ENCODE measurements at regions not wholly inside any gene's neighbourhood (a gene's known extent, or its start where the extent isn't known, plus 50 kb on each side); places are given as distances from the start of the nearest gene placed in this dataset.
"Not testable (repeated sequence)": the region's sequence is repeated elsewhere in the genome, so short reads cannot be mapped to it uniquely, and the experiment has no call there.

- Mint-ChIP-seq H3K9me3 (no peaks in the 10 kb centered on the region), H3K27me3 (ENCODE audit: insufficient read depth) (no peaks in the 10 kb centered on the region), H3K4me3 (no peak overlapping the region), H3K27ac (no peak overlapping the region), H3K4me1 (peaks cover 4% of the 10 kb centered on the region), H3K36me3 (ENCODE audit: low read depth) (no peaks in the 10 kb centered on the region)
- Histone ChIP-seq H3K27me3 (ENCODE audit: control insufficient read depth, insufficient read depth, low read length, poor library complexity, severe bottlenecking) (no peaks in the 10 kb centered on the region), H3K9ac (ENCODE audit: extremely low read depth, low read length, poor library complexity, severe bottlenecking) (no peak overlapping the region), H3K9me3 (ENCODE audit: control insufficient read depth, low read length) (no peaks in the 10 kb centered on the region), H3K27ac (ENCODE audit: low read depth, low read length) (no peak overlapping the region), H3K4me1 (ENCODE audit: control insufficient read depth, insufficient read depth, low read length) (no peaks in the 10 kb centered on the region), H3K36me3 (ENCODE audit: control insufficient read depth, insufficient read depth, low read length) (no peaks in the 10 kb centered on the region), H3K4me3 (ENCODE audit: low read length) (no peak overlapping the region)
- TF ChIP-seq, protein P1, sequence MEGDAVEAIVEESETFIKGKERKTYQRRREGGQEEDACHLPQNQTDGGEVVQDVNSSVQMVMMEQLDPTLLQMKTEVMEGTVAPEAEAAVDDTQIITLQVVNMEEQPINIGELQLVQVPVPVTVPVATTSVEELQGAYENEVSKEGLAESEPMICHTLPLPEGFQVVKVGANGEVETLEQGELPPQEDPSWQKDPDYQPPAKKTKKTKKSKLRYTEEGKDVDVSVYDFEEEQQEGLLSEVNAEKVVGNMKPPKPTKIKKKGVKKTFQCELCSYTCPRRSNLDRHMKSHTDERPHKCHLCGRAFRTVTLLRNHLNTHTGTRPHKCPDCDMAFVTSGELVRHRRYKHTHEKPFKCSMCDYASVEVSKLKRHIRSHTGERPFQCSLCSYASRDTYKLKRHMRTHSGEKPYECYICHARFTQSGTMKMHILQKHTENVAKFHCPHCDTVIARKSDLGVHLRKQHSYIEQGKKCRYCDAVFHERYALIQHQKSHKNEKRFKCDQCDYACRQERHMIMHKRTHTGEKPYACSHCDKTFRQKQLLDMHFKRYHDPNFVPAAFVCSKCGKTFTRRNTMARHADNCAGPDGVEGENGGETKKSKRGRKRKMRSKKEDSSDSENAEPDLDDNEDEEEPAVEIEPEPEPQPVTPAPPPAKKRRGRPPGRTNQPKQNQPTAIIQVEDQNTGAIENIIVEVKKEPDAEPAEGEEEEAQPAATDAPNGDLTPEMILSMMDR (conservative IDR thresholded peaks at IDR 0.05), result no peak
- DNase-seq, result no peak
Observed at GRCh38 chr3:145698749-145699148, 462.2 kb downstream of the PLOD2 start.

GRCh38 chr3:145704020-145704419, 457.0 kb downstream of the PLOD2 start:
- no peak overlapping the region for H3K27ac Mint-ChIP-seq
- no peaks in the 10 kb centered on the region for H3K4me1 ChIP-seq (ENCODE audit: control insufficient read depth, insufficient read depth, low read length)
- no peaks in the 10 kb centered on the region for H3K36me3 ChIP-seq (ENCODE audit: control insufficient read depth, insufficient read depth, low read length)
- TF ChIP-seq, protein P1 (conservative IDR thresholded peaks at IDR 0.05), result no peak
- no peaks in the 10 kb centered on the region for H3K27me3 Mint-ChIP-seq (ENCODE audit: insufficient read depth)
- no peak overlapping the region for H3K4me3 ChIP-seq (ENCODE audit: low read length)
- H3K36me3 Mint-ChIP-seq (ENCODE audit: low read depth), result no peaks in the 10 kb centered on the region
- peaks cover 6% of the 10 kb centered on the region for H3K4me1 Mint-ChIP-seq
- no peak overlapping the region for H3K27ac ChIP-seq (ENCODE audit: low read depth, low read length)
- no peak for DNase-seq
- no peaks in the 10 kb centered on the region for H3K9me3 Mint-ChIP-seq
- peaks cover 10% of the 10 kb centered on the region for H3K27me3 ChIP-seq (ENCODE audit: control insufficient read depth, insufficient read depth, low read length, poor library complexity, severe bottlenecking)
- no peak overlapping the region for H3K9ac ChIP-seq (ENCODE audit: extremely low read depth, low read length, poor library complexity, severe bottlenecking)
- H3K4me3 Mint-ChIP-seq, result no peak overlapping the region
- H3K9me3 ChIP-seq (ENCODE audit: control insufficient read depth, low read length), result peaks cover 14% of the 10 kb centered on the region

GRCh38 chr3:145709779-145710178, 451.2 kb downstream of the PLOD2 start:
- not testable (repeated sequence) for H3K4me1 ChIP-seq (ENCODE audit: control insufficient read depth, insufficient read depth, low read length); H3K4me3 ChIP-seq (ENCODE audit: low read length); H3K4me1 Mint-ChIP-seq; H3K4me3 Mint-ChIP-seq; DNase-seq; H3K27ac Mint-ChIP-seq; H3K27me3 ChIP-seq (ENCODE audit: control insufficient read depth, insufficient read depth, low read length, poor library complexity, severe bottlenecking); H3K9ac ChIP-seq (ENCODE audit: extremely low read depth, low read length, poor library complexity, severe bottlenecking); H3K27me3 Mint-ChIP-seq (ENCODE audit: insufficient read depth); H3K36me3 ChIP-seq (ENCODE audit: control insufficient read depth, insufficient read depth, low read length); H3K9me3 Mint-ChIP-seq; H3K27ac ChIP-seq (ENCODE audit: low read depth, low read length)
- H3K9me3 ChIP-seq (ENCODE audit: control insufficient read depth, low read length), result peaks cover 36% of the 10 kb centered on the region
- peaks cover 26% of the 10 kb centered on the region for H3K36me3 Mint-ChIP-seq (ENCODE audit: low read depth)
- WGBS, 2 experiments (ENCODE audit: insufficient coverage in 1 of 2, insufficient read length in 1 of 2), result no CpG with 5 or more reads among the region's 1 CpG

DNA sequence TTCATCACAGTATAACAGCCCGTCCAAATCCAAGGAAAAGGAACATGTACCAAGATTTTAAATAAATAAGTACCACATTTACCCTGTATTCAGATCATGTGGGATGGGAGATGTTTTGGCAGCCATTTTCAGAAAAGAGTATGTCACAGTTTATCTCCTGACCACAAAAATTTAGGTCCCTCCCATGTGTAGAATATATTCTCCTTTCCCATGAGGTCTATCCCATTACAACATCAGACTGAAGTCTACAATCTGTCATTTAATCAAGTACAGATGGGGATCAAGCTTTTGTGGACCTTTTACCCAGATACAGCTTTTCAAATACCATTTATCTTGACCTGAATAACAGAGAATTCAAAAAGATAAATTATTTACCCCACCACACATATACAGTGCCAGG, 444.5 kb downstream of the PLOD2 start:
- DNase-seq, result no peak
- no peaks in the 10 kb centered on the region for H3K27me3 ChIP-seq (ENCODE audit: control insufficient read depth, insufficient read depth, low read length, poor library complexity, severe bottlenecking)
- peaks cover 8% of the 10 kb centered on the region for H3K9me3 ChIP-seq (ENCODE audit: control insufficient read depth, low read length)
- Mint-ChIP-seq H3K27ac (no peak overlapping the region), H3K4me3 (no peak overlapping the region), H3K9me3 (no peaks in the 10 kb centered on the region), H3K36me3 (ENCODE audit: low read depth) (peaks cover 8% of the 10 kb centered on the region), H3K4me1 (peaks cover 3% of the 10 kb centered on the region), H3K27me3 (ENCODE audit: insufficient read depth) (peaks cover 1% of the 10 kb centered on the region)
- no peaks in the 10 kb centered on the region for H3K36me3 ChIP-seq (ENCODE audit: control insufficient read depth, insufficient read depth, low read length)
- no peaks in the 10 kb centered on the region for H3K4me1 ChIP-seq (ENCODE audit: control insufficient read depth, insufficient read depth, low read length)
- TF ChIP-seq, protein P1 (conservative IDR thresholded peaks at IDR 0.05), result no peak
- H3K27ac ChIP-seq (ENCODE audit: low read depth, low read length), result no peak overlapping the region
- H3K9ac ChIP-seq (ENCODE audit: extremely low read depth, low read length, poor library complexity, severe bottlenecking), result no peak overlapping the region
- H3K4me3 ChIP-seq (ENCODE audit: low read length), result no peak overlapping the region
- WGBS, 2 experiments (ENCODE audit: insufficient coverage in 1 of 2, insufficient read length in 1 of 2), result 100% methylated on average over 1 of the region's 1 CpG
